Panc1 (cell line): ENCODE measurements at regions not wholly inside any gene's neighbourhood (a gene's known extent, or its start where the extent isn't known, plus 50 kb on each side); places are given as distances from the start of the nearest gene placed in this dataset.

Experiments used
- ATAC-seq: fragments of 200-7000 bp; cut with Tn5 transposase; 2 replicates; pipeline ENCODE4 v1.9.1; 2020; ENCODE audit warnings: mild to moderate bottlenecking, moderate library complexity
- BruUV-seq: library from RNA; stranded (reverse); fragments of 400-500 nt; replicated peaks from 2 replicates; lab custom pipeline; 2021; lab: Mats Ljungman, UMichigan
- CTCF ChIA-PET: fragments of 300-600 bp; sonication (Branson Sonifier 250); formaldehyde crosslinking; loops from one replicate; lab custom pipeline; 2022; ENCODE audit warnings: antibody characterized with exemption; lab: Charles Lee
- POLR2A ChIA-PET: fragments of 300-600 bp; sonication (Branson Sonifier 250); formaldehyde crosslinking; loops from one replicate; lab custom pipeline; 2022; ENCODE audit warnings: antibody characterized with exemption; lab: Charles Lee
- DNase-seq: peaks from one replicate; pipeline ENCODE4 v3.0.0-alpha.2; 2010; ENCODE audit warnings: low read depth, low spot score
- H3K27ac ChIP-seq: 2 replicates; pipeline ENCODE4 v1.5.1; 2011; ENCODE audit warnings: mild to moderate bottlenecking, low read length, inconsistent platforms
- H3K27me3 ChIP-seq: fragments of 200-500 bp; sonication (Bioruptor generic); 2 replicates; pipeline ENCODE4 v1.6.0; 2014; ENCODE audit warnings: low read length, inconsistent platforms; ENCODE audit not compliant: control insufficient read depth, insufficient read depth
- H3K36me3 ChIP-seq: fragments of 200-500 bp; sonication (Bioruptor generic); 2 replicates; pipeline ENCODE4 v1.5.1; 2014; ENCODE audit warnings: inconsistent platforms, mild to moderate bottlenecking, low read length, moderate library complexity; ENCODE audit not compliant: control insufficient read depth, insufficient read depth
- H3K4me1 ChIP-seq: 2 replicates; pipeline ENCODE4 v1.5.1; 2011; ENCODE audit warnings: inconsistent platforms, mild to moderate bottlenecking, low read length, moderate library complexity; ENCODE audit not compliant: control insufficient read depth, insufficient read depth
- H3K4me3 ChIP-seq, 2 experiments: 2 replicates each; pipeline ENCODE4 v1.5.1; 2011 to 2012; ENCODE audit warnings: low read depth in 2 of 2, low read length in 2 of 2, mild to moderate bottlenecking in 2 of 2, inconsistent platforms in 1 of 2, moderate library complexity in 1 of 2
- H3K9me3 ChIP-seq: fragments of 200-500 bp; sonication (Bioruptor generic); 2 replicates; pipeline ENCODE4 v1.5.1; 2014; ENCODE audit warnings: low read depth, mild to moderate bottlenecking, inconsistent platforms, low read length, moderate library complexity; ENCODE audit not compliant: control insufficient read depth, insufficient read depth
- POLR2AphosphoS5 ChIP-seq: IDR thresholded peaks from 2 replicates; pipeline ENCODE4 v1.6.1; 2012; ENCODE audit warnings: mild to moderate bottlenecking, low read depth, low read length, moderate library complexity
- SIN3A ChIP-seq: IDR thresholded peaks from 2 replicates; pipeline ENCODE4 v1.6.1; 2012; ENCODE audit warnings: low read depth, mild to moderate bottlenecking, low read length, moderate library complexity, borderline replicate concordance; ENCODE audit not compliant: insufficient read depth
- TCF7L2 ChIP-seq: IDR thresholded peaks from 2 replicates; pipeline ENCODE4 v1.6.1; 2011; ENCODE audit warnings: mild to moderate bottlenecking, low read depth, low read length, inconsistent platforms
- in situ Hi-C: cut with HindIII; loops from 2 replicates; pipeline ENCODE4 v1.10.0; 2016; ENCODE audit warnings: low sequenced_read_pairs, low pct_unique_long_range_greater_than_20kb
- intact Hi-C: fragments of 100-400 bp; cut with micrococcal nuclease; formaldehyde crosslinking; loops from one replicate; pipeline ENCODE4 v1.10.0; 2022; ENCODE audit not compliant: unreplicated experiment
- TF ChIP-seq, protein P1 (sequence below): fragments of 450-650 bp; IDR thresholded peaks from 2 replicates; pipeline ENCODE4 v1.5.1; 2017; ENCODE audit warnings: mild to moderate bottlenecking
- TF ChIP-seq, protein P2 (sequence below), 2 experiments: IDR thresholded peaks; 2 replicates each; pipeline ENCODE4 v1.6.1; 2011 to 2012; ENCODE audit warnings: low read depth in 2 of 2, control low read depth in 1 of 2, low read length in 1 of 2, mild to moderate bottlenecking in 1 of 2, moderate library complexity in 1 of 2; ENCODE audit not compliant: insufficient read depth in 1 of 2

DNA sequence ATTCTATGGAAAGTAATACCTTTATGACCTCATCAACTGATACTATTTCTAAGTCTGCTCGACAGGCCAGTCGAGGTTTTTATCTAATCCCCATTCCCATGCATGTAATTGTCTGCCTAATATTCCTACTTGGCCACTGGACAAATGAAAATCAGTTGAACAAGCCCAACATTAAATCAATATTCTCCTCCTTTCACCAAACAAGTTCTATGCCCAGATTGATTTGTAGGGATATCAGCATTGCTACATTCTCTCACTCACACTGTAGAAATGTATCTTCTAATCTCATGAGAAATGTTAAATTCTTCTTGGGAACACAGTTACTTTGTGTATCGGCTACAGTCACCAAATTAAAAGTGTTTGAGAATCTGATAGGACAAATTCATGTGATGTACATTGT lies 208.8 kb upstream of the CTNND2 start:
- intact Hi-C loops = no loop called here
- Histone ChIP-seq H3K9me3 (no peaks in the 10 kb centered on the region), H3K27me3 (no peaks in the 10 kb centered on the region), H3K27ac (no peak overlapping the region), H3K4me3 (no peak overlapping the region), H3K36me3 (no peaks in the 10 kb centered on the region), H3K4me1 (no peaks in the 10 kb centered on the region)
- in situ Hi-C loops = no loop called here
- ChIA-PET POLR2A (no interaction called here), CTCF (no interaction called here)
- ATAC-seq (no peak), DNase-seq (no peak)
- BruUV-seq = no TSS peak
- TF ChIP-seq, protein P1, sequence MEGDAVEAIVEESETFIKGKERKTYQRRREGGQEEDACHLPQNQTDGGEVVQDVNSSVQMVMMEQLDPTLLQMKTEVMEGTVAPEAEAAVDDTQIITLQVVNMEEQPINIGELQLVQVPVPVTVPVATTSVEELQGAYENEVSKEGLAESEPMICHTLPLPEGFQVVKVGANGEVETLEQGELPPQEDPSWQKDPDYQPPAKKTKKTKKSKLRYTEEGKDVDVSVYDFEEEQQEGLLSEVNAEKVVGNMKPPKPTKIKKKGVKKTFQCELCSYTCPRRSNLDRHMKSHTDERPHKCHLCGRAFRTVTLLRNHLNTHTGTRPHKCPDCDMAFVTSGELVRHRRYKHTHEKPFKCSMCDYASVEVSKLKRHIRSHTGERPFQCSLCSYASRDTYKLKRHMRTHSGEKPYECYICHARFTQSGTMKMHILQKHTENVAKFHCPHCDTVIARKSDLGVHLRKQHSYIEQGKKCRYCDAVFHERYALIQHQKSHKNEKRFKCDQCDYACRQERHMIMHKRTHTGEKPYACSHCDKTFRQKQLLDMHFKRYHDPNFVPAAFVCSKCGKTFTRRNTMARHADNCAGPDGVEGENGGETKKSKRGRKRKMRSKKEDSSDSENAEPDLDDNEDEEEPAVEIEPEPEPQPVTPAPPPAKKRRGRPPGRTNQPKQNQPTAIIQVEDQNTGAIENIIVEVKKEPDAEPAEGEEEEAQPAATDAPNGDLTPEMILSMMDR = no peak
- TF ChIP-seq SIN3A (no peak), POLR2AphosphoS5 (no peak), TCF7L2 (no peak)
- TF ChIP-seq, protein P2, sequence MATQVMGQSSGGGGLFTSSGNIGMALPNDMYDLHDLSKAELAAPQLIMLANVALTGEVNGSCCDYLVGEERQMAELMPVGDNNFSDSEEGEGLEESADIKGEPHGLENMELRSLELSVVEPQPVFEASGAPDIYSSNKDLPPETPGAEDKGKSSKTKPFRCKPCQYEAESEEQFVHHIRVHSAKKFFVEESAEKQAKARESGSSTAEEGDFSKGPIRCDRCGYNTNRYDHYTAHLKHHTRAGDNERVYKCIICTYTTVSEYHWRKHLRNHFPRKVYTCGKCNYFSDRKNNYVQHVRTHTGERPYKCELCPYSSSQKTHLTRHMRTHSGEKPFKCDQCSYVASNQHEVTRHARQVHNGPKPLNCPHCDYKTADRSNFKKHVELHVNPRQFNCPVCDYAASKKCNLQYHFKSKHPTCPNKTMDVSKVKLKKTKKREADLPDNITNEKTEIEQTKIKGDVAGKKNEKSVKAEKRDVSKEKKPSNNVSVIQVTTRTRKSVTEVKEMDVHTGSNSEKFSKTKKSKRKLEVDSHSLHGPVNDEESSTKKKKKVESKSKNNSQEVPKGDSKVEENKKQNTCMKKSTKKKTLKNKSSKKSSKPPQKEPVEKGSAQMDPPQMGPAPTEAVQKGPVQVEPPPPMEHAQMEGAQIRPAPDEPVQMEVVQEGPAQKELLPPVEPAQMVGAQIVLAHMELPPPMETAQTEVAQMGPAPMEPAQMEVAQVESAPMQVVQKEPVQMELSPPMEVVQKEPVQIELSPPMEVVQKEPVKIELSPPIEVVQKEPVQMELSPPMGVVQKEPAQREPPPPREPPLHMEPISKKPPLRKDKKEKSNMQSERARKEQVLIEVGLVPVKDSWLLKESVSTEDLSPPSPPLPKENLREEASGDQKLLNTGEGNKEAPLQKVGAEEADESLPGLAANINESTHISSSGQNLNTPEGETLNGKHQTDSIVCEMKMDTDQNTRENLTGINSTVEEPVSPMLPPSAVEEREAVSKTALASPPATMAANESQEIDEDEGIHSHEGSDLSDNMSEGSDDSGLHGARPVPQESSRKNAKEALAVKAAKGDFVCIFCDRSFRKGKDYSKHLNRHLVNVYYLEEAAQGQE (IDR thresholded peaks at IDR 0.05; ENCODE audit: insufficient read depth in 1 of 2, low read depth in 2 of 2, low read length in 1 of 2) = no peak

DNA sequence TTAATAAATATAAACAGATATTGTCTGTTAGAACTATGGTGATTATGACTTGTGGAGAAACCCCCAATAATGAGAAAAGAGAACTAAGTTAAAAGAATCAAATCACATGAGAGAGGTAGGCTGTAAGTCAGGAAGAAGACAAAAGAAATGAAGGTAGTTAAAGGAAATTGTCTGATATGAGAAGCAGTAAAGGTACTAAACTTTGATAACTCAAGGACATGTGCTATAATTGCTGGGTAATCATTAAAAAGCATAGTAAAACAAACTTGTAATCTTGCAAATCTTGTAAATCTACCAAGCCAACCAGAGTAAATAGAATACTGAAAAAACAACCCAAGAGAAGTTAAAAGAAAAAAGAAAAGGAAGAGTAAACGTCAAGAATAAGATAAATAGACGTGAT lies 207.0 kb upstream of the CTNND2 start:
- POLR2A ChIA-PET = no interaction called here
- BruUV-seq = no TSS peak

More for the DNA sequence above, 207.0 kb upstream of the CTNND2 start:
- Histone ChIP-seq H3K36me3 (no peaks in the 10 kb centered on the region), H3K27ac (no peak overlapping the region), H3K4me1 (no peaks in the 10 kb centered on the region), H3K4me3 (no peak overlapping the region), H3K9me3 (no peaks in the 10 kb centered on the region), H3K27me3 (no peaks in the 10 kb centered on the region)
- CTCF ChIA-PET = no interaction called here
- TF ChIP-seq, protein P2 (IDR thresholded peaks at IDR 0.05; ENCODE audit: insufficient read depth in 1 of 2, low read depth in 2 of 2, low read length in 1 of 2) = no peak
- TF ChIP-seq POLR2AphosphoS5 = no peak
- no peak for TF ChIP-seq TCF7L2
- TF ChIP-seq, protein P1 = no peak
- no peak for TF ChIP-seq SIN3A
- in situ Hi-C loops (no loop called here), intact Hi-C loops (no loop called here)
- no peak for ATAC-seq
- no peak for DNase-seq
